ENCODE measurements at regions not wholly inside any gene's neighbourhood (a gene's known extent, or its start where the extent isn't known, plus 50 kb on each side); places are given as distances from the start of the nearest gene placed in this dataset.

DNA sequence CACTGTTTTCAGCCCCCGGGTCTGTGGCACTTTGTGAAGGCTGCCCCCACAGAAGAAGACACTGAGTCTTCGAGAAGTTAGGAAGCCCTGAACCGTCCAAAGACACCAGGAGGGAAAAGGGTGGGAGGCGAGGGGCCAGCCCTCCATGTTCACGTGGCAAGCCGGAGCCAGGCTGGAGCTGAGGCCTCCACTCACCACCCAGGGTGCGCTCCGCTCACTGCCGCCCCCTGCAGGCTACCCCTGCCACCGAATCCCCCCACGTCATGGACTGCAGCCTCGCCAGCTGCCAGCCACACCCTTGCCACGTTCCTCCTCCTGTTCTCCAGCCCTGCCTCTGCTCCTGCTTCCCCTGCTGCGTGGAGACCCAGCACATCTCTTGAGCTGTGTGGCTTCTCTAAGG lies 59.0 kb upstream of the EN2 start (continued):
- TF ChIP-seq, protein P1, sequence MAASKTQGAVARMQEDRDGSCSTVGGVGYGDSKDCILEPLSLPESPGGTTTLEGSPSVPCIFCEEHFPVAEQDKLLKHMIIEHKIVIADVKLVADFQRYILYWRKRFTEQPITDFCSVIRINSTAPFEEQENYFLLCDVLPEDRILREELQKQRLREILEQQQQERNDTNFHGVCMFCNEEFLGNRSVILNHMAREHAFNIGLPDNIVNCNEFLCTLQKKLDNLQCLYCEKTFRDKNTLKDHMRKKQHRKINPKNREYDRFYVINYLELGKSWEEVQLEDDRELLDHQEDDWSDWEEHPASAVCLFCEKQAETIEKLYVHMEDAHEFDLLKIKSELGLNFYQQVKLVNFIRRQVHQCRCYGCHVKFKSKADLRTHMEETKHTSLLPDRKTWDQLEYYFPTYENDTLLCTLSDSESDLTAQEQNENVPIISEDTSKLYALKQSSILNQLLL (CRISPR knock-in tag; IDR thresholded peaks at IDR 0.05; ENCODE audit: borderline replicate concordance) = no peak
- TF ChIP-seq, protein P2, sequence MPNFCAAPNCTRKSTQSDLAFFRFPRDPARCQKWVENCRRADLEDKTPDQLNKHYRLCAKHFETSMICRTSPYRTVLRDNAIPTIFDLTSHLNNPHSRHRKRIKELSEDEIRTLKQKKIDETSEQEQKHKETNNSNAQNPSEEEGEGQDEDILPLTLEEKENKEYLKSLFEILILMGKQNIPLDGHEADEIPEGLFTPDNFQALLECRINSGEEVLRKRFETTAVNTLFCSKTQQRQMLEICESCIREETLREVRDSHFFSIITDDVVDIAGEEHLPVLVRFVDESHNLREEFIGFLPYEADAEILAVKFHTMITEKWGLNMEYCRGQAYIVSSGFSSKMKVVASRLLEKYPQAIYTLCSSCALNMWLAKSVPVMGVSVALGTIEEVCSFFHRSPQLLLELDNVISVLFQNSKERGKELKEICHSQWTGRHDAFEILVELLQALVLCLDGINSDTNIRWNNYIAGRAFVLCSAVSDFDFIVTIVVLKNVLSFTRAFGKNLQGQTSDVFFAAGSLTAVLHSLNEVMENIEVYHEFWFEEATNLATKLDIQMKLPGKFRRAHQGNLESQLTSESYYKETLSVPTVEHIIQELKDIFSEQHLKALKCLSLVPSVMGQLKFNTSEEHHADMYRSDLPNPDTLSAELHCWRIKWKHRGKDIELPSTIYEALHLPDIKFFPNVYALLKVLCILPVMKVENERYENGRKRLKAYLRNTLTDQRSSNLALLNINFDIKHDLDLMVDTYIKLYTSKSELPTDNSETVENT (CRISPR knock-in tag; IDR thresholded peaks at IDR 0.05) = no peak
- TF ChIP-seq ZNF232 (CRISPR knock-in tag; IDR thresholded peaks at IDR 0.05) (no peak), CSDE1 (IDR thresholded peaks at IDR 0.05) (no peak), RBM34 (IDR thresholded peaks at IDR 0.05; ENCODE audit: borderline replicate concordance, insufficient read depth, low read length) (no peak), RBM17 (IDR thresholded peaks at IDR 0.05; ENCODE audit: borderline replicate concordance, low read depth, low read length) (no peak), GTF2F1 (IDR thresholded peaks at IDR 0.05; ENCODE audit: low read depth, low read length) (no peak), HNRNPUL1 (IDR thresholded peaks at IDR 0.05; ENCODE audit: low read length) (no peak), SMC3 (conservative IDR thresholded peaks at IDR 0.05; ENCODE audit: insufficient read depth, low read depth, low read length) (0 out of 2 replicates have a peak, but pooled peaks have one; percentile 23), RAD21 (CRISPR knock-in tag; conservative IDR thresholded peaks at IDR 0.05 in 1 of 2, IDR thresholded peaks at IDR 0.05 in 1 of 2) (0 out of 4 replicates have a peak, but pooled peaks of 1 of the 2 experiments have one; percentile 16), E2F3 (CRISPR knock-in tag; IDR thresholded peaks at IDR 0.05) (no peak), CREM (IDR thresholded peaks at IDR 0.05; ENCODE audit: low read depth) (peak; percentile 69), KDM1A (IDR thresholded peaks at IDR 0.05) (no peak), ZNF197 (CRISPR knock-in tag; IDR thresholded peaks at IDR 0.05; ENCODE audit: low read depth) (no peak), PURB (CRISPR knock-in tag; IDR thresholded peaks at IDR 0.05; ENCODE audit: low read depth) (no peak), CC2D1A (IDR thresholded peaks at IDR 0.05) (no peak), DMBX1 (CRISPR knock-in tag; IDR thresholded peaks at IDR 0.05; ENCODE audit: borderline replicate concordance) (no peak), TRIM24 (IDR thresholded peaks at IDR 0.05) (no peak), ZNF561 (CRISPR knock-in tag; conservative IDR thresholded peaks at IDR 0.05) (no peak), NONO (IDR thresholded peaks at IDR 0.05; ENCODE audit: low read depth in 2 of 2, low read length in 1 of 2) (no peak), ZNF668 (CRISPR knock-in tag; IDR thresholded peaks at IDR 0.05) (no peak), BDP1 (IDR thresholded peaks at IDR 0.05; ENCODE audit: insufficient read depth, insufficient read length) (no peak), ZC3H8 (IDR thresholded peaks at IDR 0.05) (no peak), ERF (CRISPR knock-in tag; IDR thresholded peaks at IDR 0.05) (no peak)
- TF ChIP-seq, protein P3, sequence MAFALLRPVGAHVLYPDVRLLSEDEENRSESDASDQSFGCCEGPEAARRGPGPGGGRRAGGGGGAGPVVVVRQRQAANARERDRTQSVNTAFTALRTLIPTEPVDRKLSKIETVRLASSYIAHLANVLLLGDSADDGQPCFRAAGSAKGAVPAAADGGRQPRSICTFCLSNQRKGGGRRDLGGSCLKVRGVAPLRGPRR (CRISPR knock-in tag; IDR thresholded peaks at IDR 0.05) = no peak
- TF ChIP-seq, protein P4, sequence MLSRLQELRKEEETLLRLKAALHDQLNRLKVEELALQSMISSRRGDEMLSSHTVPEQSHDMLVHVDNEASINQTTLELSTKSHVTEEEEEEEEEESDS (CRISPR knock-in tag; IDR thresholded peaks at IDR 0.05) = no peak
- TF ChIP-seq, protein P5, sequence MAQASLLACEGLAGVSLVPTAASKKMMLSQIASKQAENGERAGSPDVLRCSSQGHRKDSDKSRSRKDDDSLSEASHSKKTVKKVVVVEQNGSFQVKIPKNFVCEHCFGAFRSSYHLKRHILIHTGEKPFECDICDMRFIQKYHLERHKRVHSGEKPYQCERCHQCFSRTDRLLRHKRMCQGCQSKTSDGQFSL (CRISPR knock-in tag; IDR thresholded peaks at IDR 0.05) = peak; percentile 26; the same call in 1 of the 2 replicates
- TF ChIP-seq, protein P5 (tag; IDR thresholded peaks at IDR 0.05) = no peak

Measured in K562 (cell line).